HG03196 (cell line): ENCODE measurements at regions not wholly inside any gene's neighbourhood (a gene's known extent, or its start where the extent isn't known, plus 50 kb on each side); places are given as distances from the start of the nearest gene placed in this dataset.
A peak's percentile ranks its signal among the peaks of the same experiment; 100 is the strongest.

Experiments
- ATAC-seq: cut with Tn5 transposase; IDR thresholded peaks from one replicate; pipeline ENCODE4 v1.9.1; 2021; ENCODE audit not compliant: unreplicated experiment

DNA sequence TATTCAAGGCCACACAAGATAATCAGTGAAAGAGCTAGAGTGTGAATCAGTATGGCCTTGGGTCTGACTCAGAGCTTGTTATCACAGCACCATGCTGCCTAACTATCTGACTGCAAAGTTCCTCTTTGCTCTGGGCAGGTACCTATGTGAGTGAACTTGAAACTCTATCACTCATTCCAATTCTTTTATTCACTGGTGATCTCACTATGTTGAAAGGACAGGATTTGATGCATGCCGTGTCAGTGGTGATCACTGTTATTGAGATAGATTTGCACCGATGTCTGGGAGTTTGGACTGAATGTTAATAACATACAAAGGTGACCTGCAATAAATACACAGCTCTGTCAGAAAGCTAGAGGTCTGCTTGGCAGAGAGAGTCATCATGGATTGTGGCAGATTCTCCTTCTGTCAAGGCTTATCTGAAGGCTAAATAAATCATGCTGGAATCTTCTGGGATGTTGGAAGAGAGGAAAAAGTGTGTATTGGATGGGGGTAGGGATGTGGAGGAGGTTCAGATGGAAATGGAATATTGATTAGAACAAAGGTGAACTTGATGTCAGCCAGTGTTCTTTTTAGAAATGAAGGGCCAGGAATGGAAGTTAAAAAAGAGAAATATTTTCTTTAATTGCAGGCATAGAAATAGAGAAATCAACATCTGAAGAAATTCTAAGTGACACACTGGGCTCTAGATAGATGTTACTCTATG lies 91.8 kb upstream of the TNC start:
- ATAC-seq, result peak; percentile 40

DNA sequence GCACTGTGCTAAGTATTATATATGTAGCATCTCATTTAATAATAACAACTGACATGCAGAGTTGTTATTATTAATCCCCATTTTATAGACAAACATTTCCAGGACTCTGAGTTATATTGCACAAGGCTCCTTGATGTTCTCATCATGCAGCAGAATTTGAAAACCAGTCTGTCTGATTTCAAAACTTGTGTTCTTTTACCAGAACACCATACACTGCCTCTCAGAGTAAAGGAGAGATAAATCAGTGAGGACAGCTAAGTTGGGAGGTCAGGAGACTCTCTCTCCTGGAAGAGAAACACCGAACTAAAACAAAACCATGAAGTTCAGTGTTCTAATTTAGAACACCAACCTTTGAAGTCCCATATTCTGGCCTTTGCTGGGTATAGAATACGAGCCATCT lies 92.7 kb upstream of the TNC start:
- no peak for ATAC-seq

DNA sequence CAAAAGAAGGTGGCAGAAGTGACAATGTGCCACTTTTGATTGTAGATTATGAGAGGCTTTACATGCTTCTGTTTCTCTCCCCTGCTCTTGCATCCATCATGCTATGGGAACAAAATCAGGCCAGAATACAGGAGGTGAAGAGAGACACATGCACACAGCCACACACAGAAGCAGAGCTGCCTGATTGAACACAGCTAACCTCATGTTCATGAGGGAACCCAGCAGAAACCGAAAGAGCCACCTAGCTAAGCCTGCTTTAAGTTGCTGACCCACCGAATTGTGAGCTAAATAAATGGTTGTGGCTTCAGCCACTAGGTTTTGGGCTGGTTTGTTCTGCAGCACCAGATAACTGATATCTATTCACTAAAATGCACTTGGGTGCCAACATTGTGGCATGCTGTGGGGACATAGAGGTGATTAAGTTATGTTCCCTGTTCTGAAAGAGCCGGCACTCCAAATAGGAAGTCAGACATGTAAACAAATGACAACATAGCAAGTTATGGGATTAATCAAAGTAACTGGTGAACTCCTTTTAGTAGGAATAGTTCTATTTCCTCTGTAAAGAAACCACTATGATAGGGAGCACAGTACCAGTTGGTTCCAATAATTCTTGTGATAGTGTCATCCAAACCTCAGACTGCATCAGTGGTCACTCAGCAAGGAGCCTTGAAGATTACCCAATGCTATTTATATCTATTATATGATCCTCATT lies 93.6 kb upstream of the TNC start:
- peak; percentile 63 for ATAC-seq

DNA sequence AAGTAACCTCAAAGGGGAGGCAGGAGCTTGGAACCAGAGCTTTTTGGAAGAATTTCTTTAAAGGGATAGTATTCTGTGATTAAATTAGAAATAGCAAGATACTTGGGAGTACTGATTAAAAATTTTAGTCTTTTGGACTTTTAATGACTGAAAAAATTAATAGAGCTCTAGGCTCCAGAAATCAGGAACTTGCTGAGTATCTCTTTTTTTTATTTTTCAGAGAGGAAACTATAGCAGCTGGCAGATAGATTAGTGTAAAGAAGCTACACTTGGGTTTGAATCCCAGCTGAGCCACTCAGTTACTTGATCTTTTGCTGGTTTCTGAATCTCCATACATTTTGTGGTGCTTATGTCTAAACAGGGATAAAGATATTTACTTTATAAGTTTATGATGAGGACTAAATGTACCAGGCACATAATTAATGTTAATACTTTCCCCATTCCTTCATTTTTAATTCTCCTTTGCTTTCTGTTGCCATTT lies 94.2 kb upstream of the TNC start:
- no peak for ATAC-seq

DNA sequence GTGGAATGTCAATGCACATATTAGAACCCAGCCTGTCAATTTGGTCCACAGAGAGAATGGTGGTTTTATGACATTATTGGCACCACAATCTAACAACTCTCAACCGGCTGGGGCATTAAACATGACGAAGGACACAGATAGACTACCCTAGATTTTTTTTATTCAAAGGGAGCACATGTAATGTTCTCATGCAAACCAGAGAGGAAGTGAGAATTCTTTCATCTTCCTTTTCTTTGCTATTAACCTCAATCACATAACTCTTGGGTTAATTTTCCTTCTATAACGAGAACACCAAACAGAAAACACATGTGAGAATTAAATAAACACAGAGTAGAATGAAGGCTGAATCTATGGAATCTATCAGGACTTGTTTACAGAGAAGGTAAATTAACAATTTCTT lies 94.9 kb upstream of the TNC start:
- no peak for ATAC-seq

DNA sequence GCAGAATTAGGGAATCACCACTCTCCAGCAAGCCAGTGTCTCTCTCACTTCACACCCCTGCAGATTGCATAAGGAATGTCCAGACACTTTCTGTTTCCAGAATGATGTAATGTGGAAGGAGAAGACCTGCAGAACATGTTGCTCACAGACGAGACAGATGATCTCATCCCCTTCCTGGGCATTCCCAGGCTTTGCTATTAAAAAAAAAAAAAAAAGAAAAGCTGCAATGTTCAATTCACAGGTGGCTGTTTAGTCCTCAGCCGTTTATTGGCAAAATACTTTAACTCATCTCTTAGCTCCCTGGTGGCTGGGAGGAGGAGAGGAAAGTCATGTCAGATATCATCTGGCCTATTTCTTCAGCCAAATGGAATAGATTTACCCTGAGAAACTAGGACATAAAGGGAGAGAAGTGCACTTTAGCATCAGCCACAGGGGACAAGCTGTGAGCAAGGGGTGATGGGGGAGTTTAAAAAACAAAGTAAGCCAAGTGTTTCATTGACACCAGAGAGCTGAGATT lies 95.9 kb upstream of the TNC start:
- ATAC-seq, result no peak

DNA sequence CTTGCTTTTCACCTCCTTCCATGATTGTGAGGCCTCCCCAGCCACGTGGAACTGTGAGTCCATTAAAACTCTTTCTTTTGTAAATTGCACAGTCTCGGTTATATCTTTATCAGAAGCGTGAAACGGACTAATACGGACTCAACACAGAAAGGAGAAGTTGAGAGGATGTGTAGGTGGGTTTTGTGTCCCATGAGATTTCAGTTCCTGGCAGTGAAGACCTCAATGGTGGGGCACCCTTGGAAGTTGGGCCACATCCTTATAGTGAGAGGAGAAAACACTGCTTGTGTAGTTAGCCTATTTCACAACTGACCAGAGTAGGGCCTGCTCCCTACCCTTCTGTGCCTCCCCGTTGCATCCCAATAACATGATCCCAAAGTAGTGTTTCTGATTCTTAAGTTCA lies 98.9 kb upstream of the TNC start:
- ATAC-seq, result no peak

DNA sequence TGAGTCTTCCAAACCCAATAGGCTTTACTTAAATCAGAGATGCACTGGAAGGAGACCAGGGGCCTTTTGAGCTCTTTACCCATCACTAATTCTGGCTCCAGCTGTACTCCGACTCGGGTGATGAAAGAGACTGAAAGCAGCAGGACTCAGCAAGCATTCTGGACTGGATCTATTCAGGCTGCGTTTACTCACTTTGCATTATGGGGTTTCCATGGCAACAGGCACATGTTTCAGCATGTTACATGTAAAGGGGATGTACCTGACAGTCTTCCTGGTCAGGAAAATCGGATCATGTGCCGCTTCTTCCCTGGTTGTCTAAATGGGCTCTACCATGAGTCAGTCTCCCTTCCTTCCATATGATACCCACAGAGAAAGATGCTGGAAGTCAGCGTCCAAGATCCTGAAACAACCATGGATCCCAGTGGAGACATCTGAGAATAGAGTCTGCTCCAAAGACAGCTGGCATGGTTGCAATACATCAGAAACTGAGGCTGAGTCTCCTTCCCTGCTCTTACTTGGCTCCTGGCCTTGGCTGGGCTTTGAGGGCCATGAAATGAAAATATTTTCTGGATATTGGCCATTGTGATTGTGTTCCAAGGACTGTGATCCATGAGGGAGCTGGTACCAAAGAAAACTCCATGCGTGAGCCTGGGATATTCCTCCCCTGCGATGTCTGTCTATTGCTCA lies 102.5 kb upstream of the TNC start:
- ATAC-seq, result no peak

DNA sequence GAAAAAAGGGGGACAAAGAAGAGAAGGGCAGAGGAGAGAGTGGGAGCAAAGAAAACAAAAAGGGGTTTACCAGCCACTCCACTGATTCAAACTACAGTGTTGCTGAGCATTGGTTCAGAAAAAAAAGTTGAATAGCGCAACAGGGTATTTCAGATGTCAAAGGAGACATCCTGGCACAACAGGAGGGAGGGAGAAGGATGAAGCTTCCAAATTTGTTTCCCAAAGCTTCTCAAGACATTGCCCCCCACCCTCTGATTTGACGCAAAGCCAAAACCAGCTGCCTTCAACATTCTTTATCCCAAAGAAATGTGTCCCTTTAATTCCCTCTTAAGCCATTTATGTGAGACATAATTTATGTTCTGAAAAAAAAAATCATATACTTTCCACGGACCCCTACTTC lies 105.5 kb upstream of the TNC start:
- no peak for ATAC-seq

DNA sequence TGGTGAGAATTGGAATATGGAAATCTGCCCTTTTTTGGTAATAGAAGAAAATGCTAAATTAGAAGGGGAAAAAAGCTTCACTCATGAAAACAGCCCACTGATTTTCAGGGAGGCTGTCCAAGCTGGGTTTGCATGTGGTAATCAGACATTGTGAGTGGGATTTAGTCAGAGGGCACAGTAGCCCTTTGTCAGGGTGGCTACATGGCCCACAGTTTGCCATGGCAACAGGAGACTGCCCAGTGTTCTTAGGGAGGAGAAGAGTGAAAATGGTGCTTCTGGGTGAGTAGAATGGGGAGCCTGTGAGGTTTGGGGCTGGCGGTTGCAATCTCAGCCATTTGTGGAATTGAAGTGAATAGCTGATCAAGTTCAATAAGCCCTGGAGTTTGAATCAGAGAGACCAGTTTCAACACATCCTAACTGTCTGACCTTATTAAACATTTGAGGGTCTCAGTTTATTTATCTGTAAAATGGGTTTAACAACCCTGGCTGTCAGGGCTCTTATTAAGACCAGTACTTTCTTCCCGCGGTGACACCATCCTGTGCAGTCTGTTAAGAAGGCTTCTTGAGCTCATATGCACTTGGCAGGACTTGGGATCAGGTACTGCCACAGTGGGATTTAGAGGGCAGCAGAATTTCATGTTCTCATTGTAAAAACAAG lies 107.6 kb upstream of the TNC start:
- ATAC-seq, result no peak

DNA sequence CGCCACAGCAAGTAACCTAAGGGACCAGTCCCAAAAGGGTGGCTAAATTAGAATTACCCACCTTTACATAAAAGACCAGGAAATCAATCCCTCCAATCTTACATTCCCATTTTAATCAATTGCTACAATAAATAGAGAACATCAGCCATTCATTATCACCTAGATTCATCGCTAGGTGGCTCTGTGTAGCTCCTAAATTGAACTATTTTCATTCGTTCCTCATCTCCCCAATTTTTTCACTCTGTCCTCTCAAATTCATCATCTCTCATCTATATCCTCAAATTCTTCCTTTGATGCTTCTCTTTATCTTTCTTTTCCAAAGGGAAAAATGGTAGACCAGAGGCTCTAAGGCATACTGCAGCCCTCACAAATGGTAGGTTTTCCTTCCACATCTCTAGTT lies 108.2 kb upstream of the TNC start:
- no peak for ATAC-seq

DNA sequence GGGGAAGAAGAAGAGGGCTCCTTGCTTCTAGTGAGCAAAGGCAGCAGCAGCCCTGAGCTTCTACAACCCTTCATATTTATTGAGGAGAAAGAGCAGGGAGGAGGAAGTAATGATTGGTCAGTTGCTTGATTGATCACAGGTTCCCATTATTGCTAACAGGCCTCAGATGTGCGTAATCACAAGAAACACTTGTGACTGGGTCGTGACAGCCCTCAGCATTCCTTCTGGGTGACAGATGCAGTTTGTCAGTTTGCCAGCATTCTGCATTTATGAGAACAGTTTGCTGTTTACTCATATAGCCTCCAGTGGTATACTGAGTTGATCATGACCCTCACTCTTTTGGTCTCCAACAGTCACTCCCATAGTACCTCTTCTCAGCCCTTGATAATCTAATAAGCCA lies 111.5 kb upstream of the TNC start:
- no peak for ATAC-seq

DNA sequence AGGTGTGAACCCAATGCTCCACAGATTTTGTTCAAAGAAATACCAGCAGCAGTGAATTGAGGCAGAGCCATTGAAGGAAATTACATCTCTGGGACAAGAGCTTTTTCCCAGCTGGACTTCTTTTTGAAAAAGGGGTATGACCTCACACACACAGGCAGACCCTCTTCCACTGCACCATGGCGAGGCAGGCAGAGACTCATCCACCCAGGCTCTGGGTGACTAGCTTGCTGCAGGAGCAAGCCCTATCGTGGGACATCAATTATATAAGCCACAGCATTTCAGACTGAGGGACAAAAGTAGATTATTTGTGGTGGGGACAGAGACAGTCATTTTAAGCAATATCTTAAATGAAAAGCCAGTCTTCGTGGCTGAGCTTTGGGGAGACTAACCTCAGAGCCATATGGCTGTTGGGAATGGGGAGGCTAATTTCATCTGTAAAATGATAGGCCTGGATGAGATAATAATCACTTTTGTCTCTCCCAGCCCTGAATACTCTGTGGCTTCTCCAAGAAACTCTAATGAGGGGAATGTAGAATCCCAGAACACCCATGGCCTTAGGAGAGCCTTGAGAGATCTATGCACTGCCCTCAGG lies 113.1 kb upstream of the TNC start:
- ATAC-seq, result no peak

DNA sequence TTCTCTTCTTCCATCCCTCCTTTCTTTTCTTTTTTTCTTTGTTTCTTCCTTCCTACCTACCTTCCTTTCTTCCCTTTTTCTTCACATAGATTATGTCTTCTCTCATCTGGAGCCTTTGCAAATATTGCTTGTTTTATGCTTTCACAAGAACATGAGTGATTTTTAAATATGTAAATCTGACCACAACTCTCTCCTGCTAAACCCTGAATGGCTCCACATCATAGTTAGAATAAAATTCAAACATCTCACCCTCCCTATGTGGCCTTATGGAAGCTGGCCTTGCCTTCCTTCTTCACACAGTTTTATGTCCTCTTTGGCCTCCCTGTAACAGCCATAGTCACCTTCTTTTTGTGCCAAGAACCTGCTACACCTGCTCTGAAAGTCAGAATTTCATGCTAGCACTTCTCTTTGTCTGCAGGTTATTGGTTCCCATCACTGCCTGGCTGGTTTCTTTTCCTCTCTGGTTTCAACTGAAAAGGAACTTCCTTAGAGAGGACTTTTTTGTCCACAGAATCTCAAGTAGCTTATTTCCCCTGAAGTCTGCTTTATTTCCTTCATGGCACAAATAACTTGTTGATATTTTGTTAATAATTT lies 114.3 kb upstream of the TNC start:
- ATAC-seq, result no peak

DNA sequence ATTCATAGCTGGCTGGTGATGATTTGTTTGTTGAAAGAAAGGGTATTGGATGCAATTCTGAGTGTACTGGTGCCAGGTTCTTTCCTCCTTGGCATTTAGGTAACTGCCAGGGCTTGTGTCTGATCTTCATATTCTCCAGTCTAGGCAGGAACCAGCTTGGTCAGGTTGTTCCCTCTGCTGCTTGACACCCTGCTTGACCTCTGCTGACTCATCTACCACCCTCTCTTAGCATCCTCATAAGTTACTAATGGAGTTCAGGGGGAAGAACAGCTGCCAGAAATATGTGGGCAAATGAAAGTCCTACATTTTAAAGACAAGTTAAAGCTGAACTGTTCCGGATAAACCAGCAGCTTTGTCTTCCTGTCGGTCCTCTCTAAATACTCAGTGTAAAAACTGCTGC lies 116.1 kb upstream of the TNC start:
- ATAC-seq, result peak; percentile 93

DNA sequence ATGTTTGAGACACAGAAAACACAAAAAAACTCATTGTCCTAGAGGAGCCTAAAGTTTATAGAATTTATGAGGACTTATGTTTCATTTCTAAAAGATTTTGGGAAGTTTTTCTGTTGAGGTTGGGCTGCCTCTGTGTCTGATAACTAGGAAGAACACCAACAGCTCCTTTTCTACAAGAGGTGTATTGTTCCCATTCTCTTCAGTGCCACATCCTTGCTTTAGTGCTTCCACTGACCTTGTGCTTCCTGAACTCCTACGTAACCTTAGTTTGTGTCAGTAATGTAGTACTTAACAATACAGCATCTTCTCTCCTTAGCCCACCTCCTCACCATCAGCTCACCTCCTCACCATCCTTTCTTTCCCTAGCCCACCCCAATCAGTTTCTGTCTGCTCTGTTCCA lies 117.3 kb upstream of the TNC start:
- no peak for ATAC-seq

DNA sequence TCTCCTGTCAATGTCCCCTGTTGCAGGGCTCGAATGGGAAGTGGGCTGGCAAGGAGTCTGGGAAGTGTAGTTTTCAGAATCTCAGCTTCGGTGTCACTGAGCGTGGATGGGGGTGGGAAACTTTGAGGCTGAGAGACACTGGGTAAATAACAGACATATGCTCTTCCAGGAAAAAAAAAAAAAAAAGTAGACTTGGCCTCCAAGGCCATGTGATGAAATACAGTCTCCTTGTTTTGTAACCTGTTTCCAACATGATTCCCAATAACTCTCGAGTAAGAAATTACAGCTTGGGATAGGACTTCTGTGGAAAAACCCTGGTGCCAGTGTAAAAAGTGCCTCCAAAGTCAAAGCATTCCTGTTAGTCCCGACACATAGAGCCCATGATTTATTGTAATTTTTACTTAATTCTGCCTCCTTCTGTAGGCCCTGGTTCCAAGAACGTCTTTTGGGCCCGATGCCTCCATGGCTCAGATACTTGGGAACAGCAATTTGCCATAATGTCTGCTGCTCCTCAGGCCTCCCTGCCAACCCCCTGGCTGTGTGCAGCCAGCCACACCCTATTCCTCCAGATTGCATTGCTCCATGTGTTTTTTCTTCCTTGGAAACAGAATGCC lies 119.5 kb upstream of the TNC start:
- ATAC-seq, result no peak

DNA sequence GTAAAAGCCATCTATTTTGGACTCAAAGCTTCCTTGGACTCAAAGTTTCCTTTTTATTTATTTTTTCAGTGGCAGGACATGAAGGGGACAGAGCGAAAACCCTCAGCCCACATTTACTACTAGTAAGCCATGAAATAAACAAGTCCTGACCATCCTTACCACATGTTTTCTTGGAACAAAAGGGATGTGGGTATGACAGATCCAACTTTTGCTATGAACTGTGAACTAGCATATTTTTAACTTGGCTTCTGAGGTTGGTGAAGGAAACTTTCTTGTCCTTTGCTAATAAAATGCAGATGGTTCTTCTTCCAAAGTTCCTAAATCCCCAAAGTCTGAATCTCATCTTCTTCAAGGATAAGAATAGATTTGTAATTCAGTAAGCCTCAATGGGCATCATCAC lies 122.7 kb upstream of the TNC start:
- no peak for ATAC-seq

DNA sequence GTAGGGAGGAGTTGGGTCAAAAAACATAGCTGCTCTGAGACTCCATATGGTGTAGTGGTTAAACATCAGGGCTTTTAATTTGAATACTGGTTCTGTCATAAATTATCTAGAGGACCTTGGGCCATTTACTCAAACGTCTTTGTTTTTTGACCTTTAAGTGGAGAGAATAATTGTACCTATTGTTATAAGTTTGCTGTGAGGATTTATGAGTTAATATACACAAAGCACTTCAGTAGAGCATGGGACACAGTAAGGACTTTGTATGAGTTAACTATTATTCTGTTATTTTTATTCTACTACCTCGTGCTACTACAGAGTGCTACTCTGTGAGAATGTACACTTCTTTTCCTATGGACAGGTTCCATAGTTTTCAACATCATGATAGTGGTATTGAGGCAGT lies 123.7 kb upstream of the TNC start:
- ATAC-seq, result no peak

DNA sequence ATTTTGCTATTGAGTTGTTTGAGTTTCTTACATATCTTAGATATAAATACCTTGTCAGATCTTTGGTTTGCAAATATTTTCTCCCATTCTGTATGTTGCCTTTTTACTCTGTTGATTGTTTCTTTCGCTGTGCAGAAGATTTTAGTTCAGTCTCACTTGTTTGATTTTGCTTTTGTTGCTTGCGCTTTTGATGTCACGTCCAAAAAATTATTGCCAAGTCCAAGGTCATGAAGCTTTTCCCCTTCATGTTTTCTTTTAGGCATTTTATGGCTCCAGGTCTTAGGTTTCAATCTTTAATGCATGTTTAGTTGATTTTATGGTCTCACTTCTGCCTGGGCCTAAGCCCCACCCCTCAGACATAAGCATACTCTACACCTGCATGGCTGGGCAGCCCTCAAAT lies 131.5 kb upstream of the TNC start:
- ATAC-seq, result no peak
